HG03108 (cell line): ENCODE measurements at regions not wholly inside any gene's neighbourhood (a gene's known extent, or its start where the extent isn't known, plus 50 kb on each side); places are given as distances from the start of the nearest gene placed in this dataset.

ENCODE experiments used
- ATAC-seq: cut with Tn5 transposase; IDR thresholded peaks from one replicate; pipeline ENCODE4 v1.9.1; 2021; ENCODE audit warnings: moderate library complexity; ENCODE audit not compliant: unreplicated experiment

DNA sequence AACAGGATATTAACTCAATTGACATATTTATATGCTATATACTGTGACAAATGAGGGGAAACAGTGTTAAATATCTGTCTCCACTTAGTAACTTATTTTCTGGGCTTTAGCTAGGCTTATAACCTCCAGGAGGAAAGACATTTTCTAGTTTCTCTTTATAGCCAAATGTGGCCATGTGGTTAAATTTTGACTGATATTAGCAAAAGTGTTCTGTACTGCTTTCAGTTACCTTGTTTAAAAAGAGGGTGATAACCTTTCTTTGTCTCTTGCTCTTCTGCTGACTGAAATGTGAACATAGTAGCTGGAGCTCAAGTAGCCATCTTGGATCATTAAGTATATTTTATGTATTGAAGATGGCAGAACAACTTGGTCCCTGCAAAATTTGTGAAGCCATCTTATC is 253.7 kb downstream of the PDHA2 start:
- no peak for ATAC-seq

DNA sequence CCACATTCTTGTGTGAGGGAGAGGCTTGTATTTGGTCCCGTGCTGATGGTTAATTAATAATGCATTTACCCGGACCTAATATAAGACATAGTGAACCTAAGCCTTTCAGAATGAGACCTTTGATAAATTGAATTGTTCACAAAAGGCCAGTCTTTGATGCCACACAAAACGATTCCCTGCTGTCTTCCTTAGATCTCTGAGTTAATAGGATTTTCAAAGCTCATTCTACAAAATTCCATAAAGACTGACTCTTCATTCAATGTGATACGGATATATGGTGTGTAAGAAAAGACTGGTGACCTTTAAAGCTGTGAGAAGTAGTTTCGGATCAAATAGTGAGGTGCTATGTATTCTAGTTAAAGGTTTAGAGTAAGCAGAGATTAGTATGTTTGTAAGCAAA is 254.3 kb downstream of the PDHA2 start:
- ATAC-seq: no peak

GRCh38 chr4:96097040-96097607 is 257.2 kb downstream of the PDHA2 start:
- ATAC-seq: no peak

DNA sequence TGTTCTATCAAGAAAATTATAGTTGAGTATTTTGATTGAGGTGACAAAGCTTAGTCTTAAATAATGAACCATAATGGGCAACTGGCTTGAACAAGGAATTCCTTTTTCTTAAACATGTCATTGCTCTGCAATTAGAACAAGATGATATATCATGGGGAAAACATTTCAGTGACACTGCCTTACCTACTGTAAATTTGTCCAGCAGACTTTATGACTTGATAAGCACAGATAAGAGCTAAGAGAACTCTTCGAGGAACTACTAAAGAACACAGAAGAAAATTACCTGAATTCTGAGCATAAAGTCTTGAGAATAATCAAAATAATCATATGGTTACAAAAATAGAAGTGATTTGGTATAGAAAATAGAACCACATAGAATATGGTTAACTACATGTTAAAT is 257.8 kb downstream of the PDHA2 start:
- no peak for ATAC-seq

GRCh38 chr4:96099031-96099430 is 259.1 kb downstream of the PDHA2 start:
- ATAC-seq: no peak

GRCh38 chr4:96102541-96103026 is 262.7 kb downstream of the PDHA2 start:
- ATAC-seq: no peak

GRCh38 chr4:96103086-96103485 is 263.2 kb downstream of the PDHA2 start:
- ATAC-seq: no peak

DNA sequence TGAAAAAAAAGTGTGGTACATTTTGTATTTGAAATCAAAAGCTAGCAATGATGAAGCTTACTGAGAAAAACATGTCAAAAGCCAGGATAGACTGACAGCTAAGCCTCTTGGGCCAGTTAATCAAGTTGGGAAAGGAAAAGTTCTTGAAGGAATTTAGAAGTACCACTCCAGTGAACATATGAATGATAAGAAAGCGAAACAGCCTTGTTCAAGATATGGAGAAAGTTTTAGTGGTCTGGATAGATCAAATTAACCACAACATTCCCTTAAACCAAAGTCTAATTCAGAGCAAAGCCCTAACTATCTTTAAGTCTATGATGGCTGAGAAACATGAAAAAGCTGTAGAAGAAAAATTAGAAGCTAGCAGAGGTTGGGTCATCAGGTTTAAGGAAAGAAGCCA is 268.3 kb downstream of the PDHA2 start:
- ATAC-seq: no peak

DNA sequence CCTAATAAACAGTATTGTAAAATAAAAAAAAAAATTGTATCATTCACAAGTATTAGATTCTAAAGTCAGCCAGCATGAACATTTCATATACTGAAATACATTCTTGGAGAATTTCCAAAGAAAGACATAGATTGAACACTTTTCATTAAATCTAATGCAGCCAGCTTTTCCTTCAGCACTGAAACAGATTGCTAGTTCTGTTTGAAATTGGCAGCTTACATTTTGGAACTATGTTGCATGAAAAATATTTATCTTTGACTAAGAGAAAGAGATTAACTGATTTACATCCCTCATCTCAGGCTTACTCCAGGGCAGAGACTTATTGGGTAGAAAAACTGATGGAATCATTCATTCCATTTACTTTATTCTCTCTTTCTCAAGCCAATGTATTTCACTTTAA is 272.7 kb downstream of the PDHA2 start:
- no peak for ATAC-seq

- no peak for ATAC-seq
These were observed 280.3 kb downstream of the PDHA2 start for GRCh38 chr4:96120206-96120605.

DNA sequence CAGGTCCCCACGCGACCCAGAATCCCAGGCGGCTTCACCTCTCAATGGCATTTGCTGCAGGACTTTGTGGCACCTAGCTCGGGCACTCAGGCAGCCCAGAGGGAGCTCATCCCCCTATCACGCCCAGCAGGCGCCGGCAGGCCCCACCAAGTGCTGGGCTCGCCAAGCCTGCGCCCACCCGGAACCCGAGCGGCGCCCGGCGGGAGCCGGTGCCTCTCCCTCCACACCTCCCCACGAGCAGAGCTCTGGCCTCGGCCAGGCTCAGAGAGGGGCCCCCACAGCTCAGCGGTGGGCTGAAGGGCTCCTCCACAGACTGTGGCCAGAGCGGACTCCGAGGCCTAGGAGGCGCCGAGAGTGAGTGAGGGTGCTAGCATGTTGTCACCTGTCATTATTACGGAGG is 286.3 kb downstream of the PDHA2 start:
- ATAC-seq: no peak

- no peak for ATAC-seq
These were observed 291.3 kb downstream of the PDHA2 start for GRCh38 chr4:96131186-96131585.

DNA sequence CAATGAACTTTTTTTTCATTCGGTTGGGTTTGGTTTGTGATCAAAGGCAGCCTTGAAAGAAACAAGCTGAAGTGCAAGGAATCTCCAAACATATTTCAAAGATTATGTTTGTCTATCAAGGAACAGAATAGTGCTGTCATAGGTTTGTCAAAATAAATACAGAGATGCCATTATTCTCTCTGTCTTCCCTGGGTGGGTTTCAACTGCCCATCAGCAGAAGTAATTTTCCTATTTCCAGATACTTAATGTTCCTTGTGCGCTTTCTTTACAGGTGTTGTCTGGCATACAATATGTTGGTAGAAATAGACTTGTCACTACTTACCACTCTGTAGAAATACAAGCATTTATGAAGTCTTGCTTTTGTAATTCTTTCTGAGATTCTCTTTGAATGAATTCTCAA is 294.9 kb downstream of the PDHA2 start:
- no peak for ATAC-seq

GRCh38 chr4:96136056-96136455 is 296.2 kb downstream of the PDHA2 start:
- no peak for ATAC-seq

- ATAC-seq: no peak
These were observed 299.5 kb downstream of the PDHA2 start for GRCh38 chr4:96139251-96139929.

- no peak for ATAC-seq
These were observed 305.7 kb downstream of the PDHA2 start for GRCh38 chr4:96145601-96146000.

GRCh38 chr4:96146686-96147085 is 306.8 kb downstream of the PDHA2 start:
- no peak for ATAC-seq

DNA sequence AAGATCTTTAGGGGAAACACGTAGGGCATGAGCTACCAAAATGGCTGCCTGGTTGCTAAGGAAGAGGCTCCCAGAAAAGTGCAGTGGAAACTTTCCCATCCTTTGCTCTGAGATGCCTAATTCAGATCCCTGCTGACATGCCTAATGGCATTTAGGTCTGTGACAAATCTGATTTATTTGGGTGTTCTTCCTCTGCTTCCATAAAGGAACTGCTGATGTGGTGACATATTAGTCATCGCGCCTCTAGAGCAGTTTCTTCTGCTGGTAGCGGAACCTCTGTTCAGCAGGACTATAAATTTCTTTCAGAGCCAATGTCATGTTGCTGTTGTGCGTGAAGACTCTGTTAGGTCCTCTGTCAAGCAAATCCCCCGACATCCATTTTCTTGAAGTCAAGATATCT is 310.0 kb downstream of the PDHA2 start:
- no peak for ATAC-seq

- no peak for ATAC-seq
These were observed 310.6 kb downstream of the PDHA2 start for GRCh38 chr4:96150466-96150865.

DNA sequence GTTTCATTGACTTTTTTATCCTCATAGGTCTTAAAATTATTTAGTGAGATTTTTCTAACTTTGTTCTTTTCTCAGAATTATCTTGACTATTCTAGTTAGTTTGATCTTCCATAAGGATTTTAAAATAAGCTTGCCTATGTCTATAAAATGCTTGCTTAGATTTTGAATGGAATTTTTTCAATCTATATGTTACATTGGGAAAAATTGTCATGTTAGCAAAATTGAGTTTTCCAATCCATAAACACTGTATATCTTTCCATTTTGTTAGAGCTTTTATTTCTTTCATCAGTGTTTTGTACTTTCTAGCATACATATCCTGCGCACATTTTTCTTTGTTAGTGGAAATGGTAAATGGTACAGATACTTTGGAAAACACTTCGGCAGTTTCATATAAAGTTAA is 312.9 kb downstream of the PDHA2 start:
- no peak for ATAC-seq

DNA sequence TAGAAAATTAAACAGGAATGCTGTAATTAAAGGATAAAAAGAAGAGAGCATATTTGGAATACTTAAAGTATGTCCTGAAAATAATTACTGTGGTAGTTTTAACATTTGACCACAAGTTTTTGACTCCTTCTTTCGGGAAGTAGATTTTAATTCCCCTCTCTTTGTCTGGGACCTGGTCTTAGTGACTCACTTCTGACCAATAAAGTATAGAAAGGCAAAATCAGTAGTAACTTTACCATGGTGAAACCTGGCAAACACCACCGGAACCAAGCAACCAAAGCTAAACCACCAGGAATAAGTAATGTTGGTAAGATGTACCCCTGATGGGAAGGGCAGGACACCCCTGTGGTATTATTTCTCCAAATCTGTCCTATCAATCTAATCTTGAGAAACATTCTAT is 314.8 kb downstream of the PDHA2 start:
- no peak for ATAC-seq

DNA sequence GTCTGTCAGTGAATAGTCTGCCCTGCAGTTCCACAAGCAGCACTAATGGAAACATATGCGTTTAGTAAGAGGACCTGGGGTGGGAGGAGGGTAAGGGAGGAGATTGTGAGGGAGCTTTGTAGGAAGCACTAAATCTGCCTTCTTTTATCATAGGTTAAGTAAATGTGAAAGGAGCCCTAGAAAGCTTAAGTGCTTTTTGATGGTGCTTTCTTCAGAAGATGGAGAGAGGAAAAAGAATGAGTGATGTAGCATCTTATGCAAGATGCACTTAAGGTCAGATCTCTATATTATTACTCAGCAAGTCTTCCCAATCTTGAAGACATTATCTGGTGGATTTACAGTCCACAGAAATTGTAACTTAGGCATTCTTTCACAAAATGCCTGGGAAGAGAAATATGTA is 322.7 kb downstream of the PDHA2 start:
- no peak for ATAC-seq

GRCh38 chr4:96164814-96165351 is 325.0 kb downstream of the PDHA2 start:
- no peak for ATAC-seq
